CD14-positive monocyte (primary cell): ENCODE measurements at regions not wholly inside any gene's neighbourhood (a gene's known extent, or its start where the extent isn't known, plus 50 kb on each side); places are given as distances from the start of the nearest gene placed in this dataset.

Experiments
- DNase-seq, 3 donors: peaks; one replicate each; pipeline ENCODE4 v3.0.0-alpha.2; 2011 to 2022
- H2AFZ ChIP-seq: 2 replicates; pipeline ENCODE4 v1.6.0; 2012; ENCODE audit warnings: mild to moderate bottlenecking, low read depth, low read length, inconsistent platforms; ENCODE audit not compliant: insufficient read depth, poor library complexity, severe bottlenecking
- H3K27ac ChIP-seq, 2 donors: 1 replicate in 1 of 2; 2 replicates in 1 of 2; pipeline ENCODE4 v1.5.1; 2012 to 2013; ENCODE audit warnings: low read length in 2 of 2, control low read depth in 1 of 2, inconsistent platforms in 1 of 2, low read depth in 1 of 2, mild to moderate bottlenecking in 1 of 2
- H3K27me3 ChIP-seq, 2 donors: one replicate each; pipeline versions ENCODE4 v1.6.0 to v1.6.1; 2011 to 2013; ENCODE audit warnings: low read length in 2 of 2; ENCODE audit not compliant: control insufficient read depth in 2 of 2, insufficient read depth in 2 of 2
- H3K36me3 ChIP-seq, 2 donors: replicated peaks in 1 of 2; 1 replicate in 1 of 2; 2 replicates in 1 of 2; pipeline versions ENCODE4 v1.5.1 to v1.6.1; 2012 to 2013; ENCODE audit warnings: low read length in 2 of 2, control low read depth in 1 of 2, inconsistent platforms in 1 of 2, mild to moderate bottlenecking in 1 of 2; ENCODE audit not compliant: insufficient read depth in 2 of 2, control insufficient read depth in 1 of 2
- H3K4me1 ChIP-seq, 2 donors: 1 replicate in 1 of 2; 2 replicates in 1 of 2; pipeline versions ENCODE4 v1.5.1 to v1.6.1; 2012 to 2013; ENCODE audit warnings: low read length in 2 of 2, control low read depth in 1 of 2, inconsistent platforms in 1 of 2, mild to moderate bottlenecking in 1 of 2, moderate library complexity in 1 of 2; ENCODE audit not compliant: insufficient read depth in 2 of 2, control insufficient read depth in 1 of 2
- H3K4me2 ChIP-seq: replicated peaks from 2 replicates; pipeline ENCODE3; 2012; ENCODE audit warnings: low read length, moderate library complexity, mild to moderate bottlenecking; ENCODE audit not compliant: poor library complexity, severe bottlenecking; ENCODE audit errors: extremely low read depth
- H3K4me3 ChIP-seq, 3 experiments: fragments of 200-600 bp in 1 of 3; sonication (generic) in 1 of 3; replicated peaks in 1 of 3; 1 replicate in 2 of 3; 2 replicates in 1 of 3; pipeline ENCODE4 v1.5.1; 2011 to 2013; ENCODE audit warnings: low read length in 3 of 3, mild to moderate bottlenecking in 3 of 3, control low read depth in 2 of 3, low read depth in 2 of 3, inconsistent platforms in 1 of 3, moderate library complexity in 1 of 3
- H3K79me2 ChIP-seq: 2 replicates; pipeline ENCODE4 v1.6.0; 2012; ENCODE audit warnings: mild to moderate bottlenecking, control low read depth, inconsistent platforms, low read length, moderate library complexity; ENCODE audit not compliant: insufficient read depth
- H3K9ac ChIP-seq: 2 replicates; pipeline ENCODE4 v1.6.0; 2017; ENCODE audit warnings: low read length, mild to moderate bottlenecking; ENCODE audit not compliant: insufficient read depth, poor library complexity, severe bottlenecking
- H3K9me3 ChIP-seq, 2 donors: replicated peaks in 1 of 2; 1 replicate in 1 of 2; 2 replicates in 1 of 2; pipeline versions ENCODE4 v1.5.1 to v1.6.1; 2012 to 2013; ENCODE audit warnings: low read length in 2 of 2, control low read depth in 1 of 2; ENCODE audit not compliant: control insufficient read depth in 1 of 2, insufficient read depth in 1 of 2
- H4K20me1 ChIP-seq: 2 replicates; pipeline ENCODE4 v1.6.0; 2012; ENCODE audit warnings: mild to moderate bottlenecking, low read length, control low read depth, moderate library complexity; ENCODE audit not compliant: insufficient read depth
- H3K27ac Mint-ChIP-seq, 7 donors: one replicate each; pipeline ENCODE4 v1.8.0; 2020; ENCODE audit warnings: mild to moderate bottlenecking in 7 of 7, mixed read lengths in 7 of 7, moderate library complexity in 6 of 7, inconsistent platforms in 2 of 7
- H3K27me3 Mint-ChIP-seq, 3 donors: one replicate each; pipeline ENCODE4 v1.8.0; 2021 to 2022; ENCODE audit warnings: low read depth in 3 of 3, mild to moderate bottlenecking in 3 of 3, mixed read lengths in 3 of 3, moderate library complexity in 3 of 3, inconsistent platforms in 1 of 3
- H3K36me3 Mint-ChIP-seq, 2 donors: one replicate each; pipeline ENCODE4 v1.8.0; 2020; ENCODE audit warnings: mixed read lengths in 2 of 2, inconsistent platforms in 1 of 2, mild to moderate bottlenecking in 1 of 2
- H3K4me1 Mint-ChIP-seq: one replicate; pipeline ENCODE4 v1.8.0; 2020; ENCODE audit warnings: mild to moderate bottlenecking, mixed read lengths
- H3K4me3 Mint-ChIP-seq, 2 donors: one replicate each; pipeline ENCODE4 v1.8.0; 2020; ENCODE audit warnings: mild to moderate bottlenecking in 2 of 2, mixed read lengths in 2 of 2, moderate library complexity in 1 of 2
- H3K9me3 Mint-ChIP-seq, 7 donors: one replicate each; pipeline ENCODE4 v1.8.0; 2020 to 2022; ENCODE audit warnings: mixed read lengths in 7 of 7, mild to moderate bottlenecking in 6 of 7, moderate library complexity in 6 of 7, inconsistent platforms in 2 of 7
- WGBS: methylation state at CpG from one replicate; pipeline ENCODE4 v1.1.5; 2013; ENCODE audit warnings: missing lambda C conversion rate; ENCODE audit not compliant: insufficient coverage; 5-methylcytosine and 5-hydroxymethylcytosine counted together
- intact Hi-C, 2 donors: fragments of 100-400 bp; cut with micrococcal nuclease; formaldehyde crosslinking; loops; one replicate each; pipeline versions ENCODE4 v1.15.0 to v1.15.1; 2023
- TF ChIP-seq, protein P1 (sequence below): fragments of 200-600 bp; IDR thresholded peaks from one replicate; pipeline ENCODE4 v1.8.0; 2022; ENCODE audit warnings: antibody characterized with exemption, mild to moderate bottlenecking

DNA sequence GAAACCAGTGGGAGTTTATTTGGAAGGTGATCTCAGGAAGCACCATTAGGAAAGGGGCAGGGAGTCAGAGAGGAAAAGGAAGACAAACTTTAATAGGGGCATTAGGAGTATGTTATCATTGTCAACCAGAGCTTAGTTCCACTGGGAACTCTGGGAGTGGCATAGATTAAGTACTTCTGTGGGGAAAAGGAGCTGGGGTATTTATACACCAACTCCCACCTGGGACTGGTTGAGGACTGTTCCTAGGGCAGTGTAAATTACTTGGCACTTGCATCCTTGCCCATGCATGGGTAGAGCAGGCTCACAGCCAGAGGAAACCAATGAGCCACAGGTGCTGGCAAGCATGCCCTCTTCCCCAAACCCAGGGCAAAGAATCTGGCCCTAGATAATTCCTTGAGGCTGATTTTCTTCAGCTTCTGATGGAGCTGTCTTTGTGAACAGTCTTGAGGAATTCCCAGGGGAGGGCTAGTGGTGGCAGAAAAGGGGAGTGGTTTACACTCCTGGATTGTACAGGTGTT lies 541.2 kb downstream of the MIAT start:
- peaks cover 9 to 24% (median 21%) of the 10 kb centered on the region in 3 donors for H3K27me3 Mint-ChIP-seq
- peaks cover 3 to 10% (median 5%) of the 10 kb centered on the region in 7 donors for H3K9me3 Mint-ChIP-seq

DNA sequence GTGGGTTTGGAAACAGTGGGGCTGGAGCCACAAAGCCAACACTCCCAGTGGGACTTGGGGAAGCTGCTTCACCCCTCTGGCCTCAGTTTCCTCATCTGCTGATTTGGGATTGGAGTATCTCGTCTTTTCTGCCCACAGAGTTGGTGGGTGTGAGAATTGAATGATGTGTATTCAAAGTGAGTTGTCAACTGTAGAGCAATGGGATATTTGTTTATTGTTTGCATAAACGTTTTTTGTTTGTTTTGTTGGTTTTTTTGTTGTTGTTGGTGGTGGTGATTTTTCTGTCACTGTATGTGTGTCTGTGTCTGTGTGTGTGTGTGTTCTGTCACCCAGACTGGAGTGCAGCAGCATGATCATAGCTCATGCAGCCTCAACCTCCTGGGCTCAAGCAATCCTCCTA lies 542.0 kb downstream of the MIAT start:
- Mint-ChIP-seq H3K27ac (no peak overlapping the region), H3K4me1 (no peaks in the 10 kb centered on the region), H3K27me3 (peaks cover 10 to 28% (median 21%) of the 10 kb centered on the region in 3 donors), H3K4me3 (no peak overlapping the region), H3K36me3 (no peaks in the 10 kb centered on the region), H3K9me3 (peaks cover 3 to 10% (median 5%) of the 10 kb centered on the region in 7 donors)
- Histone ChIP-seq H3K79me2 (no peaks in the 10 kb centered on the region), H2AFZ (no peak overlapping the region), H3K27me3 (peaks cover 0 to under 1% of the 10 kb centered on the region in 2 donors), H3K4me2 (no peak overlapping the region), H3K27ac (no peak overlapping the region), H3K4me3 (no peak overlapping the region), H3K36me3 (no peaks in the 10 kb centered on the region), H3K9me3 (peaks cover 0 to 8% of the 10 kb centered on the region in 2 donors), H4K20me1 (no peaks in the 10 kb centered on the region), H3K9ac (no peak overlapping the region), H3K4me1 (no peaks in the 10 kb centered on the region)
- WGBS, result 86% methylated on average over 1 of the region's 2 CpGs
- intact Hi-C loops, result no loop called here
- no peak for DNase-seq
- TF ChIP-seq, protein P1, sequence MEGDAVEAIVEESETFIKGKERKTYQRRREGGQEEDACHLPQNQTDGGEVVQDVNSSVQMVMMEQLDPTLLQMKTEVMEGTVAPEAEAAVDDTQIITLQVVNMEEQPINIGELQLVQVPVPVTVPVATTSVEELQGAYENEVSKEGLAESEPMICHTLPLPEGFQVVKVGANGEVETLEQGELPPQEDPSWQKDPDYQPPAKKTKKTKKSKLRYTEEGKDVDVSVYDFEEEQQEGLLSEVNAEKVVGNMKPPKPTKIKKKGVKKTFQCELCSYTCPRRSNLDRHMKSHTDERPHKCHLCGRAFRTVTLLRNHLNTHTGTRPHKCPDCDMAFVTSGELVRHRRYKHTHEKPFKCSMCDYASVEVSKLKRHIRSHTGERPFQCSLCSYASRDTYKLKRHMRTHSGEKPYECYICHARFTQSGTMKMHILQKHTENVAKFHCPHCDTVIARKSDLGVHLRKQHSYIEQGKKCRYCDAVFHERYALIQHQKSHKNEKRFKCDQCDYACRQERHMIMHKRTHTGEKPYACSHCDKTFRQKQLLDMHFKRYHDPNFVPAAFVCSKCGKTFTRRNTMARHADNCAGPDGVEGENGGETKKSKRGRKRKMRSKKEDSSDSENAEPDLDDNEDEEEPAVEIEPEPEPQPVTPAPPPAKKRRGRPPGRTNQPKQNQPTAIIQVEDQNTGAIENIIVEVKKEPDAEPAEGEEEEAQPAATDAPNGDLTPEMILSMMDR, result no peak

More for the DNA sequence above, 541.2 kb downstream of the MIAT start:
- no peak overlapping the region for H3K27ac ChIP-seq
- no peak overlapping the region for H3K4me2 ChIP-seq
- H3K4me1 ChIP-seq, result no peaks in the 10 kb centered on the region
- no peak for DNase-seq
- no peak overlapping the region for H3K9ac ChIP-seq
- H3K27ac Mint-ChIP-seq, result no peak overlapping the region
- no peaks in the 10 kb centered on the region for H3K4me1 Mint-ChIP-seq
- H3K36me3 ChIP-seq, result no peaks in the 10 kb centered on the region
- peaks cover 0 to 8% of the 10 kb centered on the region in 2 donors for H3K9me3 ChIP-seq
- no peaks in the 10 kb centered on the region for H4K20me1 ChIP-seq
- TF ChIP-seq, protein P1, result no peak
- H3K27me3 ChIP-seq, result no peaks in the 10 kb centered on the region
- H3K36me3 Mint-ChIP-seq, result no peaks in the 10 kb centered on the region
- intact Hi-C loops, result no loop called here
- H3K79me2 ChIP-seq, result no peaks in the 10 kb centered on the region
- no peak overlapping the region for H2AFZ ChIP-seq
- H3K4me3 ChIP-seq, result no peak overlapping the region
- H3K4me3 Mint-ChIP-seq, result no peak overlapping the region
